Aorta (tissue), 5 donors: ENCODE measurements at regions not wholly inside any gene's neighbourhood (a gene's known extent, or its start where the extent isn't known, plus 50 kb on each side); places are given as distances from the start of the nearest gene placed in this dataset.
"Not testable (repeated sequence)": the region's sequence is repeated elsewhere in the genome, so short reads cannot be mapped to it uniquely, and the experiment has no call there.

Experiments used
- ATAC-seq: fragments of 200-7000 bp; cut with Tn5 transposase; one replicate; pipeline ENCODE4 v1.9.1; 2022; ENCODE audit warnings: moderate library complexity; ENCODE audit not compliant: low FRiP score
- DNase-seq, 2 donors: peaks; one replicate each; pipeline ENCODE4 v3.0.0-alpha.2; 2020
- H3K27ac ChIP-seq, 2 donors: one replicate each; pipeline ENCODE4 v1.5.1; 2013; ENCODE audit warnings: low read length in 2 of 2, mild to moderate bottlenecking in 2 of 2, moderate library complexity in 2 of 2, control low read depth in 1 of 2, inconsistent platforms in 1 of 2, low read depth in 1 of 2
- H3K27me3 ChIP-seq, 2 donors: one replicate each; pipeline ENCODE4 v1.6.1; 2013; ENCODE audit warnings: control low read depth in 1 of 2, low read length in 1 of 2, mild to moderate bottlenecking in 1 of 2, moderate library complexity in 1 of 2; ENCODE audit not compliant: insufficient read depth in 2 of 2, control insufficient read depth in 1 of 2
- H3K36me3 ChIP-seq, 2 donors: one replicate each; pipeline ENCODE4 v1.6.1; 2013; ENCODE audit warnings: control low read depth in 1 of 2, low read length in 1 of 2, mild to moderate bottlenecking in 1 of 2; ENCODE audit not compliant: insufficient read depth in 2 of 2, control insufficient read depth in 1 of 2
- H3K4me1 ChIP-seq, 2 donors: one replicate each; pipeline ENCODE4 v1.6.1; 2013; ENCODE audit warnings: low read length in 2 of 2, control low read depth in 1 of 2, mild to moderate bottlenecking in 1 of 2, moderate library complexity in 1 of 2; ENCODE audit not compliant: insufficient read depth in 2 of 2, control insufficient read depth in 1 of 2
- H3K4me3 ChIP-seq, 2 donors: one replicate each; pipeline ENCODE4 v1.5.1; 2013; ENCODE audit warnings: low read length in 2 of 2, control low read depth in 1 of 2, mild to moderate bottlenecking in 1 of 2
- H3K9me3 ChIP-seq: one replicate; pipeline ENCODE4 v1.6.1; 2013; ENCODE audit warnings: mild to moderate bottlenecking, low read length; ENCODE audit not compliant: control insufficient read depth
- WGBS, 2 donors: extraction: QIAGEN DNeasy Blood & Tissue Kit; methylation state at CpG; one replicate each; pipeline ENCODE4 v1.1.7; 2013; 5-methylcytosine and 5-hydroxymethylcytosine counted together
- intact Hi-C, 2 donors: fragments of 100-400 bp; cut with DNase I; formaldehyde crosslinking; loops; one replicate each; pipeline versions ENCODE4 v1.14.2 to v1.15.0; 2022
- donor health status: healthy with polysubstance abuse.
- donor health status: Bipolar disorder and iron deficiency.
- donor health status: DM: no; HTN: no; CAD: no.
- donor health status: DM: no; HTN: no; CAD: no.
- donor health status: DM: yes; HTN: yes; CAD: no.

GRCh38 chrX:71822314-71822713, 59.2 kb downstream of the CXorf49B start:
- not testable (repeated sequence) for ATAC-seq

GRCh38 chrX:71823391-71824057, 60.4 kb downstream of the CXorf49B start:
- no peaks in the 10 kb centered on the region for H3K4me1 ChIP-seq
- H3K27ac ChIP-seq = no peak overlapping the region
- H3K36me3 ChIP-seq = no peaks in the 10 kb centered on the region
- no peak overlapping the region for H3K4me3 ChIP-seq
- H3K9me3 ChIP-seq = no peaks in the 10 kb centered on the region
- no peaks in the 10 kb centered on the region for H3K27me3 ChIP-seq
- intact Hi-C loops = no loop called here
- DNase-seq (no peak), ATAC-seq (peak; percentile 22)
- WGBS, 2 donors = 73 to 76% methylated on average over 12 of the region's 12 CpGs

More at GRCh38 chrX:71822314-71822713, 59.2 kb downstream of the CXorf49B start:
- H3K27me3 ChIP-seq, H3K4me1 ChIP-seq, H3K9me3 ChIP-seq, intact Hi-C loops, H3K4me3 ChIP-seq, DNase-seq, H3K36me3 ChIP-seq, H3K27ac ChIP-seq: not testable (repeated sequence)
- WGBS, 2 donors = 69 to 82% methylated on average over 3 of the region's 4 CpGs

GRCh38 chrX:71828086-71828485, 64.9 kb downstream of the CXorf49B start:
- intact Hi-C loops = no loop called here
- H3K27me3 ChIP-seq = no peaks in the 10 kb centered on the region
- no peak overlapping the region for H3K27ac ChIP-seq
- no peak overlapping the region for H3K4me3 ChIP-seq
- ATAC-seq = no peak
- WGBS, 2 donors = 72 to 91% methylated on average over 6 of the region's 6 CpGs
- DNase-seq = no peak
- no peaks in the 10 kb centered on the region for H3K36me3 ChIP-seq
- no peaks in the 10 kb centered on the region for H3K9me3 ChIP-seq
- no peaks in the 10 kb centered on the region for H3K4me1 ChIP-seq

GRCh38 chrX:71838092-71838491, 72.6 kb upstream of the NHSL2 start:
- DNase-seq, ATAC-seq, intact Hi-C loops, H3K4me1 ChIP-seq, H3K27me3 ChIP-seq, H3K9me3 ChIP-seq, H3K36me3 ChIP-seq, H3K4me3 ChIP-seq, H3K27ac ChIP-seq: not testable (repeated sequence)
- 64 to 68% methylated on average over 4 of the region's 4 CpGs for WGBS, 2 donors

- intact Hi-C loops = no loop called here
- Histone ChIP-seq H3K9me3 (no peaks in the 10 kb centered on the region), H3K27ac (no peak overlapping the region), H3K4me1 (no peaks in the 10 kb centered on the region), H3K4me3 (no peak overlapping the region), H3K27me3 (no peaks in the 10 kb centered on the region), H3K36me3 (no peaks in the 10 kb centered on the region)
- ATAC-seq = no peak
- WGBS, 2 donors = 57 to 64% methylated on average over 1 of the region's 1 CpG
- DNase-seq = no peak
These were observed 64.2 kb upstream of the NHSL2 start for GRCh38 chrX:71846429-71846828.

GRCh38 chrX:71852182-71852581, 58.5 kb upstream of the NHSL2 start:
- Histone ChIP-seq H3K4me3 (no peak overlapping the region), H3K4me1 (no peaks in the 10 kb centered on the region), H3K27me3 (no peaks in the 10 kb centered on the region), H3K9me3 (no peaks in the 10 kb centered on the region), H3K36me3 (no peaks in the 10 kb centered on the region), H3K27ac (no peak overlapping the region)
- DNase-seq (no peak), ATAC-seq (no peak)
- intact Hi-C loops = no loop called here
- 81% methylated on average over 9 of the region's 9 CpGs for WGBS, 2 donors

GRCh38 chrX:71859637-71860036, 51.0 kb upstream of the NHSL2 start:
- H3K27me3 ChIP-seq = no peaks in the 10 kb centered on the region
- intact Hi-C loops = no loop called here
- ATAC-seq (no peak), DNase-seq (no peak)
- no peaks in the 10 kb centered on the region for H3K4me1 ChIP-seq
- no peak overlapping the region for H3K27ac ChIP-seq
- 2 to 4% methylated on average over 3 of the region's 3 CpGs for WGBS, 2 donors
- no peaks in the 10 kb centered on the region for H3K36me3 ChIP-seq
- no peak overlapping the region for H3K4me3 ChIP-seq
- H3K9me3 ChIP-seq = no peaks in the 10 kb centered on the region
